ENCODE measurements at regions not wholly inside any gene's neighbourhood (a gene's known extent, or its start where the extent isn't known, plus 50 kb on each side); places are given as distances from the start of the nearest gene placed in this dataset.

- TF ChIP-seq CTCF (IDR thresholded peaks at IDR 0.05; ENCODE audit: control extremely low read depth, extremely low read depth) = no peak
- Histone ChIP-seq H3K27ac (ENCODE audit: low read depth in 1 of 2, low read length in 1 of 2) (no peak overlapping the region), H3K27me3 (ENCODE audit: control insufficient read depth in 3 of 3, insufficient read depth in 3 of 3, low read length in 2 of 3) (no peaks in the 10 kb centered on the region), H3K4me3 (no peak overlapping the region), H3K9ac (ENCODE audit: insufficient read depth in 1 of 2, low read length in 2 of 2) (no peak overlapping the region), H3K4me1 (ENCODE audit: control insufficient read depth in 5 of 5, insufficient read depth in 5 of 5, low read length in 5 of 5) (no peaks in the 10 kb centered on the region), H3K9me3 (ENCODE audit: control insufficient read depth in 4 of 4, insufficient read depth in 3 of 4, low read length in 3 of 4) (no peaks in the 10 kb centered on the region), H3K36me3 (ENCODE audit: control insufficient read depth in 4 of 4, insufficient read depth in 4 of 4, low read length in 4 of 4) (no peaks in the 10 kb centered on the region)
- no peak for DNase-seq
- 95 to 98% methylated on average over 1 of the region's 1 CpG for WGBS, 2 donors
- ATAC-seq (ENCODE audit: insufficient read depth, low FRiP score) = no peak
Measured at GRCh38 chr3:102169915-102170479, 264.8 kb upstream of the ZPLD1 start.

GRCh38 chr3:102170545-102170944 lies 264.3 kb upstream of the ZPLD1 start:
- no peak for TF ChIP-seq CTCF (IDR thresholded peaks at IDR 0.05; ENCODE audit: control extremely low read depth, extremely low read depth)
- H3K27ac ChIP-seq (ENCODE audit: low read depth in 1 of 2, low read length in 1 of 2) = no peak overlapping the region
- no peak for ATAC-seq (ENCODE audit: insufficient read depth, low FRiP score)
- no peaks in the 10 kb centered on the region for H3K9me3 ChIP-seq (ENCODE audit: control insufficient read depth in 4 of 4, insufficient read depth in 3 of 4, low read length in 3 of 4)
- no peaks in the 10 kb centered on the region for H3K27me3 ChIP-seq (ENCODE audit: control insufficient read depth in 3 of 3, insufficient read depth in 3 of 3, low read length in 2 of 3)
- 90 to 94% methylated on average over 2 of the region's 2 CpGs for WGBS, 2 donors
- H3K9ac ChIP-seq (ENCODE audit: insufficient read depth in 1 of 2, low read length in 2 of 2) = no peak overlapping the region
- no peak for DNase-seq
- H3K4me1 ChIP-seq (ENCODE audit: control insufficient read depth in 5 of 5, insufficient read depth in 5 of 5, low read length in 5 of 5) = peaks cover 0 to 1% (median 0%) of the 10 kb centered on the region in 5 donors
- no peak overlapping the region for H3K4me3 ChIP-seq
- H3K36me3 ChIP-seq (ENCODE audit: control insufficient read depth in 4 of 4, insufficient read depth in 4 of 4, low read length in 4 of 4) = no peaks in the 10 kb centered on the region

- Histone ChIP-seq H3K36me3 (ENCODE audit: control insufficient read depth in 4 of 4, insufficient read depth in 4 of 4, low read length in 4 of 4) (no peaks in the 10 kb centered on the region), H3K9me3 (ENCODE audit: control insufficient read depth in 4 of 4, insufficient read depth in 3 of 4, low read length in 3 of 4) (no peaks in the 10 kb centered on the region), H3K27ac (ENCODE audit: low read depth in 1 of 2, low read length in 1 of 2) (no peak overlapping the region), H3K9ac (ENCODE audit: insufficient read depth in 1 of 2, low read length in 2 of 2) (no peak overlapping the region), H3K27me3 (ENCODE audit: control insufficient read depth in 3 of 3, insufficient read depth in 3 of 3, low read length in 2 of 3) (no peaks in the 10 kb centered on the region), H3K4me1 (ENCODE audit: control insufficient read depth in 5 of 5, insufficient read depth in 5 of 5, low read length in 5 of 5) (peaks cover 0 to 6% (median 0%) of the 10 kb centered on the region in 5 donors), H3K4me3 (no peak overlapping the region)
- TF ChIP-seq CTCF (IDR thresholded peaks at IDR 0.05; ENCODE audit: control extremely low read depth, extremely low read depth) = no peak
- no peak for ATAC-seq (ENCODE audit: insufficient read depth, low FRiP score)
- WGBS, 2 donors = 57 to 71% methylated on average over 3 of the region's 3 CpGs
- DNase-seq = no peak
Measured at GRCh38 chr3:102174312-102174712, 260.5 kb upstream of the ZPLD1 start.

- WGBS, 2 donors = 60 to 85% methylated on average over 1 of the region's 1 CpG
- no peaks in the 10 kb centered on the region for H3K36me3 ChIP-seq (ENCODE audit: control insufficient read depth in 4 of 4, insufficient read depth in 4 of 4, low read length in 4 of 4)
- no peaks in the 10 kb centered on the region for H3K9me3 ChIP-seq (ENCODE audit: control insufficient read depth in 4 of 4, insufficient read depth in 3 of 4, low read length in 3 of 4)
- DNase-seq = no peak
- H3K4me1 ChIP-seq (ENCODE audit: control insufficient read depth in 5 of 5, insufficient read depth in 5 of 5, low read length in 5 of 5) = peaks cover 0 to 12% (median 0%) of the 10 kb centered on the region in 5 donors
- no peak for TF ChIP-seq CTCF (IDR thresholded peaks at IDR 0.05; ENCODE audit: control extremely low read depth, extremely low read depth)
- no peak overlapping the region for H3K27ac ChIP-seq (ENCODE audit: low read depth in 1 of 2, low read length in 1 of 2)
- H3K27me3 ChIP-seq (ENCODE audit: control insufficient read depth in 3 of 3, insufficient read depth in 3 of 3, low read length in 2 of 3) = no peaks in the 10 kb centered on the region
- no peak for ATAC-seq (ENCODE audit: insufficient read depth, low FRiP score)
- no peak overlapping the region for H3K4me3 ChIP-seq
- no peak overlapping the region for H3K9ac ChIP-seq (ENCODE audit: insufficient read depth in 1 of 2, low read length in 2 of 2)
Measured at GRCh38 chr3:102174832-102175374, 259.9 kb upstream of the ZPLD1 start.

Measured in lung (tissue), 11 donors.